ENCODE measurements at regions not wholly inside any gene's neighbourhood (a gene's known extent, or its start where the extent isn't known, plus 50 kb on each side); places are given as distances from the start of the nearest gene placed in this dataset.

DNA sequence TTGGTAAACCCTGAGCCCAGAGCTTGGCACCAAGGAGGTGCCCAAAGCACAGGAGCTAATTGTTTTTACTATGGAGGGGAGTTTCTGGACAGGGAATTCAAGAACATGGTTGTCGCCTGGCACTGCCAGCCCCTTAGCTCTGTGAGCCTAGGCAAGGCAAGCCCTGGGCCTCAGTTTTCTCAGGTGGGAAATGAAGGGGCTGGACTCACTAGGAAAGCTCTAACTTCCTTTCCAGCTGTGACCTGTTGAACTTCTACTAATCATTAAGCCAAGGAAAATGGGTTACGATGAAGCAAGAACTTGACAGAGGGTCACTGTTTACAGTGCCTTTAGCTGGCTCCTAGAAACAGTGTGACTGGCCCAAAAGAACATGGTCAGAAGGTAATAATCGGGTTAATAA lies 277.2 kb downstream of the SHQ1 start:
- Histone ChIP-seq H4K5ac (ENCODE audit: insufficient read length, low read depth, low read length) (no peak overlapping the region), H3T11ph (ENCODE audit: low read length) (no peak overlapping the region), H3K14ac (ENCODE audit: insufficient read depth, low read length) (no peak overlapping the region), H3K23me2 (ENCODE audit: insufficient read length, low read depth, low read length, poor library complexity, severe bottlenecking) (no peaks in the 10 kb centered on the region), H2BK5ac (ENCODE audit: insufficient read length, low read length) (no peak overlapping the region), H2AK5ac (ENCODE audit: insufficient read length, low read length) (no peak overlapping the region), H3K4me2 (ENCODE audit: insufficient read depth, insufficient read length, low read length) (no peak overlapping the region), H3K27me3 (ENCODE audit: insufficient read depth, low read length) (no peaks in the 10 kb centered on the region), H3K56ac (ENCODE audit: insufficient read length, low read depth, low read length) (no peak overlapping the region), H3K27ac (ENCODE audit: insufficient read length, low read depth, low read length) (no peak overlapping the region), H3K18ac (ENCODE audit: insufficient read length, low read depth, low read length) (no peak overlapping the region), H4K91ac (ENCODE audit: insufficient read length, low read depth, low read length) (no peak overlapping the region), H2BK15ac (ENCODE audit: low read depth, low read length) (no peak overlapping the region), H3K79me1 (ENCODE audit: insufficient read depth, low read depth, low read length, poor library complexity, severe bottlenecking) (no peaks in the 10 kb centered on the region), H2BK20ac (ENCODE audit: low read depth, low read length, poor library complexity, severe bottlenecking) (no peak overlapping the region), H3K23ac (ENCODE audit: insufficient read length, low read depth, low read length) (no peak overlapping the region), H3K4me1 (ENCODE audit: insufficient read depth, low read length) (peaks cover 5% of the 10 kb centered on the region), H3K9ac (ENCODE audit: extremely low read depth, insufficient read length, low read length) (no peak overlapping the region), H4K8ac (replicated peaks; ENCODE audit: insufficient read length, low read depth, low read length) (no peak overlapping the region), H3K9me3 (ENCODE audit: control insufficient read depth, low read depth, low read length) (no peaks in the 10 kb centered on the region), H2BK12ac (ENCODE audit: insufficient read length, low read depth, low read length) (no peak overlapping the region), H4K20me1 (ENCODE audit: control insufficient read depth, insufficient read depth, insufficient read length) (no peaks in the 10 kb centered on the region), H3K79me2 (ENCODE audit: insufficient read depth, low read length) (no peaks in the 10 kb centered on the region), H2BK120ac (ENCODE audit: low read depth, low read length, poor library complexity, severe bottlenecking) (no peak overlapping the region), H3K4ac (ENCODE audit: low read depth, low read length) (no peak overlapping the region), H2AFZ (ENCODE audit: low read length) (no peak overlapping the region)
- TF ChIP-seq, protein P1, sequence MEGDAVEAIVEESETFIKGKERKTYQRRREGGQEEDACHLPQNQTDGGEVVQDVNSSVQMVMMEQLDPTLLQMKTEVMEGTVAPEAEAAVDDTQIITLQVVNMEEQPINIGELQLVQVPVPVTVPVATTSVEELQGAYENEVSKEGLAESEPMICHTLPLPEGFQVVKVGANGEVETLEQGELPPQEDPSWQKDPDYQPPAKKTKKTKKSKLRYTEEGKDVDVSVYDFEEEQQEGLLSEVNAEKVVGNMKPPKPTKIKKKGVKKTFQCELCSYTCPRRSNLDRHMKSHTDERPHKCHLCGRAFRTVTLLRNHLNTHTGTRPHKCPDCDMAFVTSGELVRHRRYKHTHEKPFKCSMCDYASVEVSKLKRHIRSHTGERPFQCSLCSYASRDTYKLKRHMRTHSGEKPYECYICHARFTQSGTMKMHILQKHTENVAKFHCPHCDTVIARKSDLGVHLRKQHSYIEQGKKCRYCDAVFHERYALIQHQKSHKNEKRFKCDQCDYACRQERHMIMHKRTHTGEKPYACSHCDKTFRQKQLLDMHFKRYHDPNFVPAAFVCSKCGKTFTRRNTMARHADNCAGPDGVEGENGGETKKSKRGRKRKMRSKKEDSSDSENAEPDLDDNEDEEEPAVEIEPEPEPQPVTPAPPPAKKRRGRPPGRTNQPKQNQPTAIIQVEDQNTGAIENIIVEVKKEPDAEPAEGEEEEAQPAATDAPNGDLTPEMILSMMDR (conservative IDR thresholded peaks at IDR 0.05), result no peak
- Mint-ChIP-seq H3K4me3 (no peak overlapping the region), H3K27ac (peak overlapping the region in 1 of 3 experiments; percentile 89; a peak in 2 of 7 replicates), H3K4me1 (peaks cover 0 to 10% of the 10 kb centered on the region in 2 experiments), H3K36me3 (ENCODE audit: insufficient read depth in 1 of 3, low read depth in 3 of 3) (no peaks in the 10 kb centered on the region), H3K27me3 (ENCODE audit: low read depth) (no peaks in the 10 kb centered on the region; the same call in 1 of the 2 replicates), H3K9me3 (no peaks in the 10 kb centered on the region)
- WGBS (ENCODE audit: extremely low coverage, insufficient read length, low lambda C conversion rate), result no CpG with 5 or more reads among the region's 3 CpGs
- DNase-seq, result no peak

Measured in H9 (cell line).